A673 (cell line): ENCODE measurements at regions not wholly inside any gene's neighbourhood (a gene's known extent, or its start where the extent isn't known, plus 50 kb on each side); places are given as distances from the start of the nearest gene placed in this dataset.
"Not testable (repeated sequence)": the region's sequence is repeated elsewhere in the genome, so short reads cannot be mapped to it uniquely, and the experiment has no call there.

Experiments used
- BruUV-seq: library from RNA; stranded (reverse); fragments of 400-500 nt; replicated peaks from 2 replicates; lab custom pipeline; 2021; lab: Mats Ljungman, UMichigan
- CTCF ChIA-PET: fragments of 300-600 bp; sonication (Branson Sonifier 250); formaldehyde crosslinking; loops from one replicate; lab custom pipeline; 2022; ENCODE audit warnings: antibody characterized with exemption; lab: Charles Lee
- POLR2A ChIA-PET: fragments of 300-600 bp; sonication (Branson Sonifier 250); formaldehyde crosslinking; loops from one replicate; lab custom pipeline; 2022; ENCODE audit warnings: antibody characterized with exemption; ENCODE audit not compliant: low non-redundant PET; lab: Charles Lee
- DNase-seq: peaks from one replicate; pipeline ENCODE4 v3.0.0-alpha.2; 2015; ENCODE audit warnings: low spot score
- H3K27ac ChIP-seq: fragments of 200-600 bp; sonication (generic); 2 replicates; pipeline ENCODE4 v1.5.1; 2016; ENCODE audit warnings: mixed run types, low read depth, mild to moderate bottlenecking, mixed read lengths, antibody characterized with exemption, low read length; ENCODE audit not compliant: poor library complexity, severe bottlenecking
- H3K27me3 ChIP-seq: fragments of 200-600 bp; sonication (generic); replicated peaks from 2 replicates; pipeline ENCODE4 v1.6.1; 2017; ENCODE audit warnings: mixed run types, low read depth, mild to moderate bottlenecking, mixed read lengths, antibody characterized with exemption, low read length; ENCODE audit not compliant: insufficient read depth, poor library complexity
- H3K36me3 ChIP-seq: fragments of 200-600 bp; sonication (generic); 2 replicates; pipeline ENCODE4 v1.6.1; 2016; ENCODE audit warnings: mixed run types, mild to moderate bottlenecking, mixed read lengths, antibody characterized with exemption, low read length; ENCODE audit not compliant: insufficient read depth, poor library complexity, severe bottlenecking
- H3K4me1 ChIP-seq: fragments of 200-600 bp; sonication (generic); 2 replicates; pipeline ENCODE4 v1.6.1; 2017; ENCODE audit warnings: mixed run types, mild to moderate bottlenecking, mixed read lengths, antibody characterized with exemption, low read length; ENCODE audit not compliant: insufficient read depth, poor library complexity, severe bottlenecking
- H3K4me3 ChIP-seq: fragments of 200-600 bp; sonication (generic); 2 replicates; pipeline ENCODE4 v1.5.1; 2016; ENCODE audit warnings: low read depth, mixed run types, mild to moderate bottlenecking, mixed read lengths, low read length; ENCODE audit not compliant: poor library complexity, severe bottlenecking
- H3K9me3 ChIP-seq: fragments of 200-600 bp; sonication (generic); 2 replicates; pipeline ENCODE4 v1.6.1; 2016; ENCODE audit warnings: mixed run types, low read depth, mild to moderate bottlenecking, mixed read lengths, antibody characterized with exemption, low read length; ENCODE audit not compliant: poor library complexity, severe bottlenecking
- intact Hi-C: fragments of 100-400 bp; cut with micrococcal nuclease; formaldehyde crosslinking; loops from one replicate; pipeline ENCODE4 v1.10.0; 2022; ENCODE audit not compliant: unreplicated experiment
- TF ChIP-seq, protein P1 (sequence below): fragments of 300-800, 200-600 bp; sonication (generic); conservative IDR thresholded peaks from 2 replicates; pipeline ENCODE4 v1.5.1; 2017; ENCODE audit warnings: low read depth, mild to moderate bottlenecking, antibody characterized with exemption, low read length, moderate library complexity, mixed read lengths

DNA sequence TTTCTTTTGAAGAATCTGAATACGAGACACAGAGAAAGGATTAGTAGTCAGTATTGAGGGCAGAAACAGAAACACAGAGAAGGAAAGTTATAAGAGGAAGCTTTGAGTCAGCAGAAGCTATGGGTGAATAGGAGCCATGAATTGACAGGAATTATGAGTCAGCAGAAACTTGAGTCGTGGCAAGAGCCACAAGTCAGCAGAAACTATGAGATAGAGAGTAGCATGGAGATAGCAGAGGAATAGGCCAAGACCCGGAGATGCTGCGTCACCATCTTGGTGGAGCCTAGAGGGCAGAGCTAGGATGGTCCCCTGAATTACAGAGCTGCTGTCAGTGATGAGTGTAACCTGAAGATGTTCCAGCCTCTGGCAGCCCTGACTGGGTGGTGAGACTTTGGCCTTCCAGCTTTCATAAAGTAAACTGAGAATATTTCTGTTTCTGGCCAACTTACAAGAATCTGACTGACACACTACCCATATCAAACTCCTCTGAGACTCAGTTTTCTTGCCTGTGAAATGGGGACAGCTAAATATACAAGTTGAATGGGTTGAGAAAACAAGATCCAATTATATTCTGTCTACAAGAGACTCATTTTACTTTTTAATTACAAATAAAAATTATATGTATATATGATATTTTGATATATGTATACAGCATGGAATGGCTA is 211.8 kb downstream of the NPIPA7 start:
- H3K9me3 ChIP-seq, DNase-seq, POLR2A ChIA-PET, H3K36me3 ChIP-seq, BruUV-seq, CTCF ChIA-PET, H3K27me3 ChIP-seq, intact Hi-C loops, H3K4me1 ChIP-seq, H3K4me3 ChIP-seq, H3K27ac ChIP-seq: not testable (repeated sequence)

DNA sequence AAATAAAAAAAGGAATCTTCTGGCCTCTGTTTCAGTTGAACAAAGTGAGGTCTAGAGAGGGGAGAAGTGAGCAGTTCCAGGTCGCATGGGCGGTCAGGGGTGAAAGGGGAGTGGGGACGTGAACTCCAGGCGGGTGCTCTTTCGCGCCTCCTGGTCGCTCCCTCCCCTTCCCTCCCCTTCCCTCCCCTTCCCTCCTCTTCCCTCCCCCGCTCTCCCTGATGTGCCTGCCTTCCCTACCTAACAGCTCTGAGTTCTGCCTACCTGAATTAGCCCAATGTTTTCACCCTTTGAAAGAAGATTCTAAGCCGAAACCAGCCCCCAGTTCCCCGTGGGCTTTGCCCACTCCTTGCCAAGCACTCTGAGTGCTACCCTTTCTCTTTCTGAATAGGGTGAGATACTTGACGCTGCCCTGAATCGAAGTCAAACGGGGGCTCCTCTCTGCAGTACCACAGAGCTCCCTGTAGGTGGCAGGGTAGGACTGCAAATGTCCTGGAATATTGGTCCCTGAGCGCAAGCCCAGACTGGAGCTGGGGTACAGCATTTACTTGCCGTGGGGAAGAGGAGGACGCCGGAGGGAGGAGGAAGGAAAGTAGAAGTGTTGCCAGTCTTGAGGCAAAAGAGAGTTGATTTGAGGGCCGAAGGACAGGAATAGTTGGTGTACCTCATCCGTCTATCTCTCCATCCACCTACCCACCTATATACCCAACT is 214.4 kb downstream of the NPIPA7 start:
- H3K27ac ChIP-seq, H3K4me1 ChIP-seq, intact Hi-C loops, POLR2A ChIA-PET, H3K9me3 ChIP-seq, H3K4me3 ChIP-seq, H3K27me3 ChIP-seq, H3K36me3 ChIP-seq, BruUV-seq, CTCF ChIA-PET: not testable (repeated sequence)
- DNase-seq: peak; percentile 1
- TF ChIP-seq, protein P1, sequence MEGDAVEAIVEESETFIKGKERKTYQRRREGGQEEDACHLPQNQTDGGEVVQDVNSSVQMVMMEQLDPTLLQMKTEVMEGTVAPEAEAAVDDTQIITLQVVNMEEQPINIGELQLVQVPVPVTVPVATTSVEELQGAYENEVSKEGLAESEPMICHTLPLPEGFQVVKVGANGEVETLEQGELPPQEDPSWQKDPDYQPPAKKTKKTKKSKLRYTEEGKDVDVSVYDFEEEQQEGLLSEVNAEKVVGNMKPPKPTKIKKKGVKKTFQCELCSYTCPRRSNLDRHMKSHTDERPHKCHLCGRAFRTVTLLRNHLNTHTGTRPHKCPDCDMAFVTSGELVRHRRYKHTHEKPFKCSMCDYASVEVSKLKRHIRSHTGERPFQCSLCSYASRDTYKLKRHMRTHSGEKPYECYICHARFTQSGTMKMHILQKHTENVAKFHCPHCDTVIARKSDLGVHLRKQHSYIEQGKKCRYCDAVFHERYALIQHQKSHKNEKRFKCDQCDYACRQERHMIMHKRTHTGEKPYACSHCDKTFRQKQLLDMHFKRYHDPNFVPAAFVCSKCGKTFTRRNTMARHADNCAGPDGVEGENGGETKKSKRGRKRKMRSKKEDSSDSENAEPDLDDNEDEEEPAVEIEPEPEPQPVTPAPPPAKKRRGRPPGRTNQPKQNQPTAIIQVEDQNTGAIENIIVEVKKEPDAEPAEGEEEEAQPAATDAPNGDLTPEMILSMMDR: peak; percentile 54

DNA sequence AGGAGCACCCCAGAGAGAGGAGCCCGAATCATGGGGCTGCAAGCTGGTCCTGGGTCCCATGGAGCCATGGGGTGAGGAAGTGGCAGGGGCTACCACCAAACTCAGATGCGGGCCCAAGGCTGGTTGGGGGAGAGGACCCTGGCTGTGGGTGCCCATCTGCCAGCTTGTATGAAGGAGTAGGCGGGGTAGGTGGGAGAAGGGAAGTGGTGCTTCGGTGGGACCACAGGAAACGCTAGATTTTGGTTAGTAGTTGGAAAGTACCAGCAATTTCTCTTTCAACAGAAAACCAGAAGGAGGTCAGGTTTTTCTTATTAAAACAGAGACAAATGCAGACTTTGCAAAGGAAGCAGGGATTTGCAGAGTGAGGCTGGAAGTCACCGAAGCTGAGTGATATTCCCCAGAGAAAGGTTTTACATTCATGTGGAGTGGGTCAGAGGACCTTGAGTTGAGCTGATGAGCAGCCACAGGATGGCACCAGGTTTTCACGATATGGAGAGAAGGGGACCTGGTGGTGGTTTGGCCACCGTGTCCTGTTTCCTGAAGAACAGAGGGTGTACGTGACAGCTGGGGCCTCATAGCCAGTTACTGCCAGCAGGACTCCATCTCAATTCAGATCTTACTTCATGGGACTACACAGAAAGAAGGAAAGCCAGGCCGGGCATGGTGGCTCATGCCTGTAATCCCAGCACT is 216.2 kb downstream of the NPIPA7 start:
- H3K9me3 ChIP-seq, intact Hi-C loops, H3K4me1 ChIP-seq, CTCF ChIA-PET, H3K36me3 ChIP-seq, H3K27me3 ChIP-seq, POLR2A ChIA-PET, H3K27ac ChIP-seq, BruUV-seq, H3K4me3 ChIP-seq, DNase-seq: not testable (repeated sequence)

DNA sequence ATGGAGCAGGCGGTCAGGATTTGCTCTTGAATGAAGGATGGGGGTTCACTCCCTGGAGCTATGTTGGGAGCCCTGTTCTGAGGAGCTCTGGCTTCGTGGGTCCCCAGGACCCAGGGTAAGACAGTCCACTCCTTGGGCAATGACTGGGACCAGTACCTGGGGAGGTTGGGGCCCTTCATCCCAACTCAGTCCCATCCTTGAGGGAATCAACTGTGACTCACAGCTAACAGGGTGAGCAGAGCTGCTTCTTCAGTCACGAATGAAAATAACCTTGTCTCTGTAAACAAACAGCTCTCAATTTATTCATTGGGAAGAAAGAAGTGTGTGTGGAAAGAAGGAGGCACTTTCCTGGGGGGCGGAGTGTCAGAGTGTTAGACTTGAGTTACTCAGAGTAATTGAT is 222.3 kb downstream of the NPIPA7 start:
- intact Hi-C loops: not testable (repeated sequence)

DNA sequence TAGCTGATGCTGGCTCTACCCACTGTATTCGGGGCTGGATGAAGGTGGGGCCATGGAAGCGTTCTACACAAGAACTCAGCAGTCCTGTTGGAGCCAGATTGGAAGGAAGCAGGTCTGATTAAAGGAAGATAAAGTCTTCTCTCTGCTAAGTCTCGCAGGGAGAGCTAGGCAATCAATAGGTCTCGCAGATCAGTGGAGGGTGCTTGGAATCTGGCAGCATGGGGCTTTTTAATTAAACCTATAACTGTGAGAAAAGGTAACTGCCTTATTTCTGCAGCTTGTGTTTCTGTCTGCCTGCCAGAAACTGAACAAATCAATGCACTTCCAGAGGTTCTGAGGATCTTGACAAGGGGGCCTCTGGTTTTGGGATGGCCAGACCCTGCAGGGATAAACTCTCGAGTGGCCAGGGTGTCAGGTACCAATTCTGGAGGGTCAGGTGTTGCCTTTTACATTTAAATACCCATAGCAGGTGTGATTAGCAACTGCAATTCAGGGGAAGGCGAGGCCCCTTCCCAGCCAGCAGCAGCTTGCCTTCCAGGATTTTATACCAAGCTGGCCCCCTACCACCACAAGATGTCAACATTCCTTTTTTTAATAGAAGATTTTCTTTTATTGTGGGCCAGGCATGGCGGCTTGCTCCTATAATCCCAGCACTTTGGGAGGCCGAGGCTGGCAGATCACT is 228.6 kb downstream of the NPIPA7 start:
- CTCF ChIA-PET, DNase-seq, H3K27ac ChIP-seq, H3K4me1 ChIP-seq, BruUV-seq, H3K4me3 ChIP-seq, POLR2A ChIA-PET, intact Hi-C loops, H3K36me3 ChIP-seq, H3K27me3 ChIP-seq, H3K9me3 ChIP-seq: not testable (repeated sequence)

More for the DNA sequence above, 222.3 kb downstream of the NPIPA7 start:
- H3K9me3 ChIP-seq, H3K4me1 ChIP-seq, H3K27ac ChIP-seq, BruUV-seq, POLR2A ChIA-PET, H3K27me3 ChIP-seq, H3K4me3 ChIP-seq, CTCF ChIA-PET, DNase-seq, H3K36me3 ChIP-seq: not testable (repeated sequence)

DNA sequence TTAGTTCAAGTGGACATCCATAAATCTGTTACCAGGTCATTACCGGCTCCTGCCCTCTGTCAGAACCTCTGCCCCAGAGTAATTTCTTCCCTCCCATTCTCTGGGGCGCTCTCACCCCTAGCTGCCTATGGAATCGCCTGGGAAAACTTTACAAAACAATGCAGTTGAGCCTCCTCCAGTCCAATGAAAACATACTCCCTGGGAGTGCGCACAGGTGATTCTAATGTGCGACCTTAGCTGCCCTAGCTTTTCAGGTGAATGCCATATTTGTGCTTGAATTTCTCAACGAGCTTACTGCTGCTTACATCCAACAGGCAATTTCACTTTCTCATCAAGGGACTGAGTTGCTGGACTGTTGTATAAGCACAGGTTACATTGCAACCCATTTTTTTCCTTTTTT is 230.7 kb downstream of the NPIPA7 start:
- BruUV-seq, H3K27ac ChIP-seq, CTCF ChIA-PET, intact Hi-C loops, POLR2A ChIA-PET, H3K36me3 ChIP-seq, H3K9me3 ChIP-seq, H3K4me3 ChIP-seq, H3K27me3 ChIP-seq, H3K4me1 ChIP-seq, DNase-seq: not testable (repeated sequence)
